GM21367 (cell line): ENCODE measurements at regions not wholly inside any gene's neighbourhood (a gene's known extent, or its start where the extent isn't known, plus 50 kb on each side); places are given as distances from the start of the nearest gene placed in this dataset.
"Not testable (repeated sequence)": the region's sequence is repeated elsewhere in the genome, so short reads cannot be mapped to it uniquely, and the experiment has no call there.

Experiments used
- ATAC-seq: cut with Tn5 transposase; IDR thresholded peaks from one replicate; pipeline ENCODE4 v1.9.1; 2021; ENCODE audit not compliant: unreplicated experiment

DNA sequence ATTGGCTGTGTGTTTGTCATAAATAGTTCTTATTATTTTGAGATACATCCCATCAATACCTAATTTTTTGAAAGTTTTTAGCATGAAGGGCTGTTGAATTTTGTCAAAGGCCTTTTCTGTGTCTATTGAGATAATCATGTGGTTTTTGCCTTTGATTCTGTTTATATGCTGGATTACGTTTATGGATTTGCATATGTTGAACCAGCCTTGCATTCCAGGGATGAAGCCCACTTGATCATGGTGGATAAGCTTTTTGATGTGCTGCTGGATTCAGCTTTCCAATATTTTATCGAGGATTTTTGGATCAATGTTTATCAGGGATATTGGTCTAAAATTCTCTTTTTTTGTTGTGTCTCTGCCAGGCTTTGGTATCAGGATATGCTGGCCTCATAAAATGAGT lies 82.4 kb upstream of the B3GAT1 start:
- not testable (repeated sequence) for ATAC-seq

- ATAC-seq, result not testable (repeated sequence)
Measured at GRCh38 chr11:134492411-134492810, 80.4 kb upstream of the B3GAT1 start.

GRCh38 chr11:134489728-134490127 lies 77.7 kb upstream of the B3GAT1 start:
- ATAC-seq, result no peak

DNA sequence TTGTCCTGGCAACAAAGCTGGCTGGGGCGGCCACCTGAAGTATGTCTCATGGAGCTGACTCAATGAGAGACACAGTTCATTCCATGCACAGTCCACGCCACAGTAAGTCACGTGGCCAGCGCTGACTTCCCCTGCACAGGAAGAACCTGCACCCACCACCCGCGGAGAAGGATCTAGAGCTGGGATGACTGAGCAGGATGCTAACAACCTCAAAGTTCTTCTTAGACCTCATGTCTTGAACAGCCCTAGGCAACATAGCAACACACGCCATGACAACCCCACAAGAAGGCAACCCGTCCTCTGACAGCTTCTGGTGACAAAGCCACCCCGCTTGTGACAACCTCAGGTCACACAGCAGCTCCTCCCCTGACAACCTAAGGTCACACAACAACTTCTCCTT lies 76.9 kb upstream of the B3GAT1 start:
- no peak for ATAC-seq

DNA sequence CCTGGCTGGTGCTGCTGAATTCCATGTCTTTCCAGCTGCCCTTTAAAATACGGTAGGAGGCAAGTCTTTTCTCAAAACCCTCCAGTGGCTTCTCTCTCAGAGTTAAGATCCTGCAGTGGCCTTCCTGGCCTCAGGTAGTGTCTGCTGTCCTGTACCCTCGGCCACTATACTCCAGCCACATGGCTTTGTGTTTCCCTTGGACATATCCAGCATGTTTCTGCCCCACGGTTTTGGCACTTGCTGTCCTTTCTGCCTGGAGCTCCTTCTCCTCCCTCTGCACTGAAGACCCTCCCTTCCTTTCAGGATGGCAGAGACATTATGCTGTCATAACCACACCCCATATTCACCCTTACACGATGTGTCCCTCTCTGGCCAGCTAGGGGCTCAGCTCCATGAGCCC lies 76.5 kb upstream of the B3GAT1 start:
- ATAC-seq, result no peak

GRCh38 chr11:134487696-134488095 lies 75.7 kb upstream of the B3GAT1 start:
- no peak for ATAC-seq

DNA sequence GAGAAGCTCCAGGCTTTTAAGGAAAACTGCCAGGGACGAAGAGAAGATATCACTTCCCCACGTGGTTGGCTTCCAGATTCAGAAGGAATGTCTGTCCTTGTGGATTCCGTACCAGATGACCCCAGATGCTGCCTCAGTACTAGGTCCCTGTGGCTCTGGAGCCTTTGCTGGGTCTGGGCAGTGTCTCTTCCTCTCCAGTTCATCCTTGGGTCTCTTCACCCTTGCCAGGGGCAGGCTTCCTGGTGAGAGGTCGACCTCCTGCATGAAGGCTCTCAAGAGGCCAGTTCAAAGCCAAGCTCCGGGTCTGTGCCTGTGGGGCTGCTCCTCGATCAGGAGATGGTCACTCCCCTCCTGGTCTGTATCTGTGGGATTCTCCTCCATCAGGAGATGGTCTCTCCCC lies 74.7 kb upstream of the B3GAT1 start:
- no peak for ATAC-seq

- no peak for ATAC-seq
Measured at GRCh38 chr11:134486106-134486505, 74.1 kb upstream of the B3GAT1 start.

GRCh38 chr11:134485316-134485715 lies 73.3 kb upstream of the B3GAT1 start:
- no peak for ATAC-seq

GRCh38 chr11:134483857-134484256 lies 71.8 kb upstream of the B3GAT1 start:
- ATAC-seq, result no peak

DNA sequence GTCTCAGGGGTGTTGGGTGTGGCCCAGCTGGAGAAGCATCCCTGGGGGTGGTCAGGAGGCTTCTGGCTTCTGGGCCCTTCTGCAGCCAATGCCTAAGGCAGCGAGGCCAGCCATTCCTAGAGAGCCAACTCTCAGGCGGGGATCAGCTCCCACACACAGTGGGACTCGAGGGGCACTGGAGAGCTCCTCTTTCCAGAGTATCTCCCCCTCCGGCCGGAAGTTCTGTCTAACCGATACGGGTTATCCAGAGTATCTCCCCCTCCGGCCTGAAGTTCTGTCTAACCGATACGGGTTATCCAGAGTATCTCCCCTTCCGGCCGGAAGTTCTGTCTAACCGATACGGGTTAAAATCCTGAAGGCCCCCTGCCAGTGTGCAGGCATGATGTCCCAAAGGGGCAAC lies 71.2 kb upstream of the B3GAT1 start:
- no peak for ATAC-seq

- no peak for ATAC-seq
Measured at GRCh38 chr11:134482865-134483264, 70.8 kb upstream of the B3GAT1 start.

- ATAC-seq, result no peak
Measured at GRCh38 chr11:134481933-134482527, 70.0 kb upstream of the B3GAT1 start.

DNA sequence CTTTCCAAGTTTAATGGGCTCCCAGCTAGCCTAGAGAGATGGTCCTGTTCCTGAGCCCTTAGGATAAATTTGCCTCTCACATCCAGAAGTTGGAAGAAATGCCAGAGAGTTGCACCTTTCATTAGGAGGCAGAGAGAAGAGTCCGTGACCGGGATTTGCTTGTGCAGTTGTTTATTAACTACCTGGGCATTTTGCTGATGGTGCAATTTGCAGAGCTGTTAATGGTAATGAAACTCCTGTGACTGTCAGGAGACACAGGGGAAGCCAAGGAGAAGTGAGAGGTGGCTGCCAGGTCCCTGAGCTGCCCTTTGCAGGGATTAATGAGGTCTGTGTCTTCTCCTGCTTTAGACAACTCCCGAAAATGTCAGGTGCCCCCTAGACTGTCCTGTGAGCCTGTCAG lies 69.1 kb upstream of the B3GAT1 start:
- no peak for ATAC-seq

DNA sequence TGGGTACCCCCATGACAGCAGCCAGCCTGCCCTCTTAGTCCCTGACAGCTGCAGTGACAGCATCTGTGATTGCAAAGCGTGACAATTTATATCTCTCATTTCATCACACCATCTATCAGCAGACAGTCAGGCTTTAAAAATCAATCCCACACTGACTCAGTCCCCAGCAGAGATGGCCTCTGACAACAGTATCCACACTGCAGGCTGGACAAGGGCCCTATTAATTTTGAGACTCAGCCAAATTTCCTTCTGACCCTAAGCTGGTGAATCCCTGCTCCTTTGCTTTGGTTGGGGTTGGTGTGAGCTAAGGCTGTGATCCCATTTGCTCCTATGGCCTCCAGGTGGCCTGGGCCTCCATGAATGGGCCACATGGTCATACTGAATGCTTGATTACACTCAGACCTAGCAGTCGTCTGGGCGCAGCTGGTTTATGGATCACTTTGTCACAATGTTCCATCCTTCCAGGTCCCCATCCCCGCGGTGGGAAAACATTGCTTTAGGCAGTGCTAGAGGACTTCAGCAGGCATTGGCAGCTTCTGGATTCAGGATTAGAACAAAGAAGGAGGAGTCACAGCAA lies 68.2 kb upstream of the B3GAT1 start:
- ATAC-seq, result no peak

GRCh38 chr11:134479206-134480135 lies 67.4 kb upstream of the B3GAT1 start:
- ATAC-seq, result no peak

DNA sequence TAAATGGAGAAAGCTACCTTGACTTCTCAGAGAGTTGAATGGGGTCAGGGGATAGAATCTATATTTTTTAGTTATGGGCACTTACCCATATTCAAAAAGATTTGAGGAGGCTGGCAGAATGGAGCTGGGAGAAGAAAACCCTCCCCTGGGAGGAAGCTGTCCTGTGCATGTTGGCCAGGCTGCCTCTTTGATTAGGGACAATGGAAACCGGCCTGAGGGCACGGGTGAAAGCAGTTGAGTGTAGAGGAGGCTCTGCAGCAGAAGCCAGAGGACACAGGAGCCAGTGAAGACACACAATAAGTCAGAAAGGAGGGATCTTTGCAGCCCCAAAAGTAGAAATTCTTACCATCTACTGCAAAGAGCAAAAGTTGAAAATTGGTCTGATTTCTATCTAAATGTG lies 66.6 kb upstream of the B3GAT1 start:
- ATAC-seq, result no peak

GRCh38 chr11:134478176-134478575 lies 66.1 kb upstream of the B3GAT1 start:
- ATAC-seq, result no peak

DNA sequence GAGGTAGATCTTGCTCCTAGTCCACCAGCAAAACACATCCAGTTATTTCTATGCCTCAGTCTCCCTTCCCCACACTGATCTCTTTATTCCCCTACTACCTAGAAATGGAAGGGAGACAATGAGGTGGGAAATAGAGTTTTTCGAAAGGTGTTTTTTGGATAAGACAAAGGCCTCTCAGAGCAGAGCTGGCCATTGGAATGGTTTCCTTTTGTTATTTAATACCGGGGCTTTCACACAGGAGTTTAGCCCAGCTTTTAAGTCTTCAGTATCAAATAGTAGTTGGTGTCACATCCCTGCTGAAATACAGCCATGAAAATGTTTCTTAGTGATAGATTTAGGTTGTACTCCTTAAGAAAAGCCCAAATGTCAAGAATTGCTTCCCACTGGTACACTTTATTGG lies 65.4 kb upstream of the B3GAT1 start:
- no peak for ATAC-seq

GRCh38 chr11:134476435-134477021 lies 64.5 kb upstream of the B3GAT1 start:
- no peak for ATAC-seq

- ATAC-seq, result no peak
Measured at GRCh38 chr11:134475951-134476350, 63.9 kb upstream of the B3GAT1 start.

- no peak for ATAC-seq
Measured at GRCh38 chr11:134474942-134475341, 62.9 kb upstream of the B3GAT1 start.
